Nephron (organoid): ENCODE measurements at regions not wholly inside any gene's neighbourhood (a gene's known extent, or its start where the extent isn't known, plus 50 kb on each side); places are given as distances from the start of the nearest gene placed in this dataset.

Source experiments
- H3K27ac Mint-ChIP-seq, 3 experiments: 2 replicates each; pipeline ENCODE4 v1.8.0; 2020; ENCODE audit warnings: mixed read lengths in 3 of 3, mild to moderate bottlenecking in 2 of 3, moderate library complexity in 1 of 3
- H3K27me3 Mint-ChIP-seq: 2 replicates; pipeline ENCODE4 v1.8.0; 2021; ENCODE audit warnings: low read depth, mild to moderate bottlenecking, moderate library complexity, mixed read lengths
- H3K36me3 Mint-ChIP-seq: 2 replicates; pipeline ENCODE4 v1.8.0; 2020; ENCODE audit warnings: low read depth, mixed read lengths
- H3K4me1 Mint-ChIP-seq: 2 replicates; pipeline ENCODE4 v1.8.0; 2020; ENCODE audit warnings: mixed read lengths
- H3K4me3 Mint-ChIP-seq, 3 experiments: 2 replicates each; pipeline ENCODE4 v1.8.0; 2020; ENCODE audit warnings: mild to moderate bottlenecking in 3 of 3, mixed read lengths in 3 of 3, moderate library complexity in 2 of 3
- H3K9me3 Mint-ChIP-seq: 2 replicates; pipeline ENCODE4 v1.8.0; 2020; ENCODE audit warnings: mixed read lengths
- CTCF ChIP-seq, 3 experiments: fragments of 200-600 bp; sonication (generic); IDR thresholded peaks; one replicate each; pipeline ENCODE4 v1.5.0; 2021; ENCODE audit warnings: antibody characterized with exemption in 3 of 3; ENCODE audit not compliant: unreplicated experiment in 3 of 3

- H3K27ac Mint-ChIP-seq: no peak overlapping the region
- no peak overlapping the region for H3K4me3 Mint-ChIP-seq
- peaks cover under 1% of the 10 kb centered on the region for H3K36me3 Mint-ChIP-seq
- TF ChIP-seq CTCF (IDR thresholded peaks at IDR 0.05; ENCODE audit: unreplicated experiment in 3 of 3): no peak
- no peaks in the 10 kb centered on the region for H3K4me1 Mint-ChIP-seq
- H3K9me3 Mint-ChIP-seq: peaks cover 3% of the 10 kb centered on the region
- H3K27me3 Mint-ChIP-seq: no peaks in the 10 kb centered on the region
These were observed 220.5 kb downstream of the SQOR start for GRCh38 chr15:45855210-45855906.

GRCh38 chr15:45855907-45856579 is 221.2 kb downstream of the SQOR start:
- no peak overlapping the region for H3K27ac Mint-ChIP-seq
- H3K27me3 Mint-ChIP-seq: no peaks in the 10 kb centered on the region
- no peaks in the 10 kb centered on the region for H3K4me1 Mint-ChIP-seq
- H3K4me3 Mint-ChIP-seq: no peak overlapping the region
- no peaks in the 10 kb centered on the region for H3K36me3 Mint-ChIP-seq
- H3K9me3 Mint-ChIP-seq: peaks cover 3% of the 10 kb centered on the region
- TF ChIP-seq CTCF (IDR thresholded peaks at IDR 0.05; ENCODE audit: unreplicated experiment in 3 of 3): no peak

GRCh38 chr15:45857291-45857690 is 222.5 kb downstream of the SQOR start:
- no peaks in the 10 kb centered on the region for H3K27me3 Mint-ChIP-seq
- peaks cover 3% of the 10 kb centered on the region for H3K9me3 Mint-ChIP-seq
- no peaks in the 10 kb centered on the region for H3K4me1 Mint-ChIP-seq
- H3K4me3 Mint-ChIP-seq: no peak overlapping the region
- H3K36me3 Mint-ChIP-seq: no peaks in the 10 kb centered on the region
- no peak overlapping the region for H3K27ac Mint-ChIP-seq
- TF ChIP-seq CTCF (IDR thresholded peaks at IDR 0.05; ENCODE audit: unreplicated experiment in 3 of 3): no peak

- peaks cover 1% of the 10 kb centered on the region for H3K9me3 Mint-ChIP-seq
- no peaks in the 10 kb centered on the region for H3K4me1 Mint-ChIP-seq
- no peaks in the 10 kb centered on the region for H3K36me3 Mint-ChIP-seq
- H3K27ac Mint-ChIP-seq: no peak overlapping the region
- no peak for TF ChIP-seq CTCF (IDR thresholded peaks at IDR 0.05; ENCODE audit: unreplicated experiment in 3 of 3)
- no peaks in the 10 kb centered on the region for H3K27me3 Mint-ChIP-seq
- H3K4me3 Mint-ChIP-seq: no peak overlapping the region
These were observed 223.7 kb downstream of the SQOR start for GRCh38 chr15:45858491-45858890.

GRCh38 chr15:45862034-45862433 is 227.2 kb downstream of the SQOR start:
- no peak overlapping the region for H3K27ac Mint-ChIP-seq
- H3K4me1 Mint-ChIP-seq: peaks cover 8% of the 10 kb centered on the region
- no peak overlapping the region for H3K4me3 Mint-ChIP-seq
- no peaks in the 10 kb centered on the region for H3K27me3 Mint-ChIP-seq
- no peak for TF ChIP-seq CTCF (IDR thresholded peaks at IDR 0.05; ENCODE audit: unreplicated experiment in 3 of 3)
- no peaks in the 10 kb centered on the region for H3K36me3 Mint-ChIP-seq
- H3K9me3 Mint-ChIP-seq: no peaks in the 10 kb centered on the region
